RWPE2 (cell line): ENCODE measurements at regions not wholly inside any gene's neighbourhood (a gene's known extent, or its start where the extent isn't known, plus 50 kb on each side); places are given as distances from the start of the nearest gene placed in this dataset.

Experiments used
- ATAC-seq: fragments of 200-7000 bp; cut with Tn5 transposase; 3 replicates; pipeline ENCODE4 v1.9.1; 2021; ENCODE audit warnings: low read depth
- DNase-seq: peaks from one replicate; pipeline ENCODE4 v3.0.0-alpha.2; 2020; ENCODE audit warnings: low spot score
- H3K27ac ChIP-seq: fragments of 450-650 bp; 2 replicates; pipeline ENCODE4 v1.5.1; 2017; ENCODE audit warnings: mild to moderate bottlenecking; ENCODE audit not compliant: poor library complexity, severe bottlenecking
- H3K27me3 ChIP-seq: fragments of 250-450 bp; sonication (Bioruptor Pico); 2 replicates; pipeline ENCODE4 v1.5.1; 2021; ENCODE audit warnings: mild to moderate bottlenecking, moderate library complexity; ENCODE audit not compliant: insufficient read depth, poor library complexity, severe bottlenecking
- H3K36me3 ChIP-seq: fragments of 250-450 bp; sonication (Bioruptor Pico); 2 replicates; pipeline ENCODE4 v1.5.1; 2020; ENCODE audit warnings: low read depth, mild to moderate bottlenecking, moderate library complexity
- H3K4me1 ChIP-seq: fragments of 250-450 bp; sonication (Bioruptor Pico); 2 replicates; pipeline ENCODE4 v1.5.1; 2021; ENCODE audit warnings: mild to moderate bottlenecking, moderate library complexity; ENCODE audit not compliant: insufficient read depth, poor library complexity, severe bottlenecking
- H3K4me3 ChIP-seq: fragments of 250-450 bp; sonication (Bioruptor Pico); 2 replicates; pipeline ENCODE4 v1.5.1; 2021; ENCODE audit warnings: mild to moderate bottlenecking, moderate library complexity; ENCODE audit not compliant: severe bottlenecking
- H3K9me3 ChIP-seq: fragments of 250-450 bp; sonication (Bioruptor Pico); 2 replicates; pipeline ENCODE4 v1.5.1; 2021; ENCODE audit warnings: mild to moderate bottlenecking, moderate library complexity; ENCODE audit not compliant: severe bottlenecking
- TF ChIP-seq, protein P1 (sequence below): fragments of 450-650 bp; IDR thresholded peaks from one replicate; pipeline ENCODE4 v1.5.1; 2017; ENCODE audit warnings: mild to moderate bottlenecking, moderate library complexity; ENCODE audit not compliant: poor library complexity, severe bottlenecking

DNA sequence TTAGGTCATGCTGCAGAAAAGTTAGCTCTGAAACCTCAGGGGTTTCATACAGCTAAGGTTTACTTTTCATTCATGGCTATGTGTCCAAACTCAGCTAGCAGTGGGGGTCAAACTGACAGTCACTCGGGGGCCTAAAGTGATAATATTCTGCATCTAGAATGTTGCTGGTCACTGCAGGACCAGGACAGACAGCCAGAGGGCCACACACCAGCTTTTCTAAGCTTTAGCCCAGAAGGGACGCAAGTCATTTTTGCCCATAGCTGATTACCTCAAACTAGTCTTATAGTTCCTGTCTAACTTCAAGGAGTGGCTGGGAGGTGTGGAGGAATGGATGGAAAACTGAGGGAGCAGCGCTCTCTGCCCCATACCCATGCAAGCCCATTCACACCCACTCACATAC is 163.0 kb upstream of the NLRP1 start:
- Histone ChIP-seq H3K27me3 (no peaks in the 10 kb centered on the region), H3K36me3 (no peaks in the 10 kb centered on the region), H3K4me3 (no peak overlapping the region), H3K27ac (no peak overlapping the region), H3K4me1 (no peaks in the 10 kb centered on the region), H3K9me3 (no peaks in the 10 kb centered on the region)
- TF ChIP-seq, protein P1, sequence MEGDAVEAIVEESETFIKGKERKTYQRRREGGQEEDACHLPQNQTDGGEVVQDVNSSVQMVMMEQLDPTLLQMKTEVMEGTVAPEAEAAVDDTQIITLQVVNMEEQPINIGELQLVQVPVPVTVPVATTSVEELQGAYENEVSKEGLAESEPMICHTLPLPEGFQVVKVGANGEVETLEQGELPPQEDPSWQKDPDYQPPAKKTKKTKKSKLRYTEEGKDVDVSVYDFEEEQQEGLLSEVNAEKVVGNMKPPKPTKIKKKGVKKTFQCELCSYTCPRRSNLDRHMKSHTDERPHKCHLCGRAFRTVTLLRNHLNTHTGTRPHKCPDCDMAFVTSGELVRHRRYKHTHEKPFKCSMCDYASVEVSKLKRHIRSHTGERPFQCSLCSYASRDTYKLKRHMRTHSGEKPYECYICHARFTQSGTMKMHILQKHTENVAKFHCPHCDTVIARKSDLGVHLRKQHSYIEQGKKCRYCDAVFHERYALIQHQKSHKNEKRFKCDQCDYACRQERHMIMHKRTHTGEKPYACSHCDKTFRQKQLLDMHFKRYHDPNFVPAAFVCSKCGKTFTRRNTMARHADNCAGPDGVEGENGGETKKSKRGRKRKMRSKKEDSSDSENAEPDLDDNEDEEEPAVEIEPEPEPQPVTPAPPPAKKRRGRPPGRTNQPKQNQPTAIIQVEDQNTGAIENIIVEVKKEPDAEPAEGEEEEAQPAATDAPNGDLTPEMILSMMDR, result no peak
- ATAC-seq (no peak), DNase-seq (no peak)

DNA sequence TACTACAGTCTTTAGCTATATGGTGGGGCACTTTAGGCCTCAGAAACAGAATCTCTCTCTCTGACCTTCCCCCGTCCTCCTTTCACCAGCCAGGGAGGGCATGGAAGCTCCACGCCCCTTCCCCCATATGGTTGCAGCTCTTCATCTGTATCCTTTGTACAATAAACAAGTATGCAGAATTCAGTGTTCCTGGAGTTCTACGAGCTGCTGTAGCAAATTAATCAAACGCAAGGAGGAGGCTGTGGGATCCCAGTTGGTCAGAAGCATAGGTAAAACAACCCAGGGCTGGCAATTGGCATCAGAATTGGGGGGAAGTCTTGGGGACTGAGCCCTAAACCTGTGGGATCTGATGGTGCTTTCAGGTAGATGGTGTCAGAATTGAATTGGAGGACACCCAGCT is 163.7 kb upstream of the NLRP1 start:
- H3K36me3 ChIP-seq, result no peaks in the 10 kb centered on the region
- no peaks in the 10 kb centered on the region for H3K27me3 ChIP-seq
- H3K4me3 ChIP-seq, result no peak overlapping the region
- no peak for DNase-seq
- H3K4me1 ChIP-seq, result no peaks in the 10 kb centered on the region
- TF ChIP-seq, protein P1, result no peak
- no peak overlapping the region for H3K27ac ChIP-seq
- no peaks in the 10 kb centered on the region for H3K9me3 ChIP-seq
- ATAC-seq, result no peak

DNA sequence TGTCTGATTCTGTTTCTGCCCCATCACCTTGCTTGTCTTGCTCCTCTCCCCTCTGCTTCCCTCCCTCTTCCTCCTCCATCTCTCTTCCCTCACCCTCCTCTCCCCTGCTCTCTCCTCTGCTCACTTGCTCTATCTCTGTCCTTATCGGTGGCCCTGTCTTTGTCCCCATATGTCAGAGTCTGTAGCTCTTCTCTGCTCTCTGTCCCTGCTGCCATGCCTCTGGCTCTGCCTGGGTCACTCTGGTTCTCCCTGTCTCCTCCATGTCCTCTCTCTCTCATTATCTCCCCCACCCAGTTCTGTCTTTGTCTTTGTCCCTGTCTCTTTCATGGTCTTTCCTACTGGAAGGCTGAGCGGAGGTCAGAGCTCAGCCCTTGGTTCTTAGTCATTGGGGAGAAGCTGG is 169.1 kb upstream of the NLRP1 start:
- Histone ChIP-seq H3K9me3 (no peaks in the 10 kb centered on the region), H3K27ac (no peak overlapping the region), H3K27me3 (no peaks in the 10 kb centered on the region), H3K4me3 (no peak overlapping the region), H3K36me3 (no peaks in the 10 kb centered on the region), H3K4me1 (no peaks in the 10 kb centered on the region)
- no peak for ATAC-seq
- TF ChIP-seq, protein P1, result no peak
- no peak for DNase-seq

DNA sequence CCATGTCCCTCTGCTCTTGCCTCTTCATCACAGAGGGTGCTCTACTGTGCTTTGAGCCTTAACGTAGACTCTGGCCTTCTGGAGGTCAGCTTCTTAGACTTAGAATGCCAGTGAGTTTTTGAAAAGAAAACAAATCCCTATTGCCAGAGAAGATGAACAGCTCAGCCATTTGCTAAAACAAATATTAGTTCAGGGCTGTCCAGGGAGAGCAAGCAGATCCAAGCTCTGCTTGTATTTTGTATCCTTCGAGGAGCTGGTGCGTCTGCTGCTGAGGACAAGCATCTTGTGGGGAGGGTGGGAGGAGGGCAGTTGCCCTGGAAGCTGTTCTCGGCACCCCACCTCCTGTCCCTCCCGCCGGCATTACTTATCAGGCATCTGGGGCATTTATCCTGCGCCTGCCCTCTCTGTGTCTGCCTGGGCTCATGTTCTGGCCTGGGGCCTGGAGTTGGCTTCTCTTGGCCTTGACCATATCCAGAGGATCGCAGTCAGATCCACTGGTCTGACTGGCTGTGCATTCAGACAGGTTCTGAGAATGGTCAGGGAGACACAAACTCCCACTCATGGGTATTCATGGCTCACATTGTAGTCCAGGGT is 173.1 kb upstream of the NLRP1 start:
- ATAC-seq, result no peak
- no peak for DNase-seq
- Histone ChIP-seq H3K27ac (no peak overlapping the region), H3K27me3 (no peaks in the 10 kb centered on the region), H3K4me3 (no peak overlapping the region), H3K4me1 (peaks cover 8% of the 10 kb centered on the region), H3K9me3 (no peaks in the 10 kb centered on the region), H3K36me3 (no peaks in the 10 kb centered on the region)
- TF ChIP-seq, protein P1, result no peak

DNA sequence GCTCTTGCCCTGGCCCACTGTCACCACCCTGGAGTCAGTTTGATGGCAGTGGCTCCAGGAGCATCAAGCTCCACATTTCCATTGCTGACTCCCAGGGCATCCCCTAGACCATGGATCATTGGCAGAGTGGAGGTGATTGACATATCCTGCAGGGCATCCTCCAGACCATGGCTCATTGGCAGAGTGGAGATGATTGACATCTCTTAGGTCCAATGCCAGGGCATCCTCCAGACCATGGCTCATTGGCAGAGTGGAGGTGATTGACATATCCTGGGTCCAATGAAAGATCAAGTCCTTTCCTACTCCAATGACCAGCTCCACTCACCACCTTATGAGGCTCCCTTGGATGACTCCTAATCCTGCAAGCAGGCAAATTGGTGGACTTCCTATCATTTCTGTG is 174.3 kb upstream of the NLRP1 start:
- TF ChIP-seq, protein P1, result no peak
- H3K4me3 ChIP-seq, result no peak overlapping the region
- H3K27me3 ChIP-seq, result no peaks in the 10 kb centered on the region
- peaks cover 8% of the 10 kb centered on the region for H3K4me1 ChIP-seq
- no peaks in the 10 kb centered on the region for H3K9me3 ChIP-seq
- peak; percentile 56; the same call in 2 of the 3 replicates for ATAC-seq
- no peak for DNase-seq
- H3K36me3 ChIP-seq, result no peaks in the 10 kb centered on the region
- H3K27ac ChIP-seq, result no peak overlapping the region
